ENCODE measurements at regions not wholly inside any gene's neighbourhood (a gene's known extent, or its start where the extent isn't known, plus 50 kb on each side); places are given as distances from the start of the nearest gene placed in this dataset.

- TF ChIP-seq CTCF (IDR thresholded peaks at IDR 0.05) (no peak), POLR2A (IDR thresholded peaks at IDR 0.05) (no peak)
Measured at GRCh38 chr4:110799211-110799610, 176.3 kb upstream of the PITX2 start.
